ENCODE measurements at regions not wholly inside any gene's neighbourhood (a gene's known extent, or its start where the extent isn't known, plus 50 kb on each side); places are given as distances from the start of the nearest gene placed in this dataset.

DNA sequence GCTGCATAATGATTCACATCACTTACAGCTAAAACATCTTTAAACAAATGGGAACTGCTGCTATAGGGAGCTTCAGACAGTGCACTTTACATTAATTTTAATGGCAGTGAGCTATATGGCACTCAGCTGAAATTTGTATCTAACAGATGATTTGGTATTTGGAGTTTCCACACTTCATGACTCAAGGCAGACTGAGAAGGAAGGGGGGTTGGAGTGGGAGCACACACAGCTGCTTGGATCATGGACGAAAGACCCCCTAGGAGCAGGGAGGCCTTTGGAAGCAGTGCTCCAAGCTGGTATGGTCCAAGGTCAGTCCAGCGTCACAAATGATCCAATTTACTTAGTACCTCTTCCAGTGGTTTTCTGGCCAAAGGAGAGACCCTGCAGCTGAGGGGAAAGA lies 389.7 kb downstream of the FUT8 start:
- Histone ChIP-seq H3K9me3 (ENCODE audit: low read depth, low read length, poor library complexity, severe bottlenecking) (no peaks in the 10 kb centered on the region), H3K4me3 (ENCODE audit: low read depth, low read length, poor library complexity, severe bottlenecking) (no peak overlapping the region), H3K27ac (ENCODE audit: low read depth, low read length, poor library complexity, severe bottlenecking) (no peak overlapping the region), H3K27me3 (replicated peaks; ENCODE audit: insufficient read depth, low read depth, low read length, poor library complexity) (no peaks in the 10 kb centered on the region), H3K4me1 (ENCODE audit: insufficient read depth, low read length, poor library complexity, severe bottlenecking) (no peaks in the 10 kb centered on the region), H3K36me3 (ENCODE audit: insufficient read depth, low read length, poor library complexity, severe bottlenecking) (no peaks in the 10 kb centered on the region)
- no TSS peak for BruUV-seq (replicated peaks)
- no peak for TF ChIP-seq EZH2 (IDR thresholded peaks at IDR 0.05; ENCODE audit: borderline replicate concordance, low read depth, low read length, poor library complexity, severe bottlenecking)
- TF ChIP-seq, protein P1, sequence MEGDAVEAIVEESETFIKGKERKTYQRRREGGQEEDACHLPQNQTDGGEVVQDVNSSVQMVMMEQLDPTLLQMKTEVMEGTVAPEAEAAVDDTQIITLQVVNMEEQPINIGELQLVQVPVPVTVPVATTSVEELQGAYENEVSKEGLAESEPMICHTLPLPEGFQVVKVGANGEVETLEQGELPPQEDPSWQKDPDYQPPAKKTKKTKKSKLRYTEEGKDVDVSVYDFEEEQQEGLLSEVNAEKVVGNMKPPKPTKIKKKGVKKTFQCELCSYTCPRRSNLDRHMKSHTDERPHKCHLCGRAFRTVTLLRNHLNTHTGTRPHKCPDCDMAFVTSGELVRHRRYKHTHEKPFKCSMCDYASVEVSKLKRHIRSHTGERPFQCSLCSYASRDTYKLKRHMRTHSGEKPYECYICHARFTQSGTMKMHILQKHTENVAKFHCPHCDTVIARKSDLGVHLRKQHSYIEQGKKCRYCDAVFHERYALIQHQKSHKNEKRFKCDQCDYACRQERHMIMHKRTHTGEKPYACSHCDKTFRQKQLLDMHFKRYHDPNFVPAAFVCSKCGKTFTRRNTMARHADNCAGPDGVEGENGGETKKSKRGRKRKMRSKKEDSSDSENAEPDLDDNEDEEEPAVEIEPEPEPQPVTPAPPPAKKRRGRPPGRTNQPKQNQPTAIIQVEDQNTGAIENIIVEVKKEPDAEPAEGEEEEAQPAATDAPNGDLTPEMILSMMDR (conservative IDR thresholded peaks at IDR 0.05; ENCODE audit: low read depth, low read length), result no peak
- CTCF ChIA-PET, result no interaction called here
- intact Hi-C loops (cut with micrococcal nuclease; ENCODE audit: unreplicated experiment), result no loop called here
- no peak for DNase-seq (ENCODE audit: low spot score)
- POLR2A ChIA-PET (ENCODE audit: low non-redundant PET), result no interaction called here

DNA sequence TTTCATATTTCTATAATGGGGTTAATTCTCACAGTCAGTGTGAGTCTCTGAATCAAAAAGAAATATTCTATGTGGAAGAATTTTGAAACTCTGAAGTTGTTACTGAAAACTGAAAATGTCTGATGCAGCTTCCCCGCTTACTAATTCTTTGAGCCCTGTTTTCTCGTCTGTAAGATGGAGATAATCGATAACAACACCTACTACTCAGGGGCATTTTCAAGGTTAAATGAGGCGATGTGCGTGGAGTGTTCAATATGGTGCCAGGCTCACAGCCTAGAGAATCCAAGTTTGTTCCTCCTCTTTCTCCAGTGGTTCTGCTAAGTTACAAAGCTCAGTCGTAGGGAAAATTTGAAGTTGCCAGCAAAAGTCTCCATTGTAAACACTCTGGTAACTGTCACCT lies 391.4 kb downstream of the FUT8 start:
- Histone ChIP-seq H3K27me3 (replicated peaks; ENCODE audit: insufficient read depth, low read depth, low read length, poor library complexity) (no peaks in the 10 kb centered on the region), H3K4me3 (ENCODE audit: low read depth, low read length, poor library complexity, severe bottlenecking) (no peak overlapping the region), H3K36me3 (ENCODE audit: insufficient read depth, low read length, poor library complexity, severe bottlenecking) (no peaks in the 10 kb centered on the region), H3K4me1 (ENCODE audit: insufficient read depth, low read length, poor library complexity, severe bottlenecking) (no peaks in the 10 kb centered on the region), H3K9me3 (ENCODE audit: low read depth, low read length, poor library complexity, severe bottlenecking) (no peaks in the 10 kb centered on the region), H3K27ac (ENCODE audit: low read depth, low read length, poor library complexity, severe bottlenecking) (no peak overlapping the region)
- DNase-seq (ENCODE audit: low spot score), result no peak
- TF ChIP-seq, protein P1 (conservative IDR thresholded peaks at IDR 0.05; ENCODE audit: low read depth, low read length), result no peak
- TF ChIP-seq EZH2 (IDR thresholded peaks at IDR 0.05; ENCODE audit: borderline replicate concordance, low read depth, low read length, poor library complexity, severe bottlenecking), result no peak
- CTCF ChIA-PET, result no interaction called here
- POLR2A ChIA-PET (ENCODE audit: low non-redundant PET), result no interaction called here
- no TSS peak for BruUV-seq (replicated peaks)
- intact Hi-C loops (cut with micrococcal nuclease; ENCODE audit: unreplicated experiment), result no loop called here

DNA sequence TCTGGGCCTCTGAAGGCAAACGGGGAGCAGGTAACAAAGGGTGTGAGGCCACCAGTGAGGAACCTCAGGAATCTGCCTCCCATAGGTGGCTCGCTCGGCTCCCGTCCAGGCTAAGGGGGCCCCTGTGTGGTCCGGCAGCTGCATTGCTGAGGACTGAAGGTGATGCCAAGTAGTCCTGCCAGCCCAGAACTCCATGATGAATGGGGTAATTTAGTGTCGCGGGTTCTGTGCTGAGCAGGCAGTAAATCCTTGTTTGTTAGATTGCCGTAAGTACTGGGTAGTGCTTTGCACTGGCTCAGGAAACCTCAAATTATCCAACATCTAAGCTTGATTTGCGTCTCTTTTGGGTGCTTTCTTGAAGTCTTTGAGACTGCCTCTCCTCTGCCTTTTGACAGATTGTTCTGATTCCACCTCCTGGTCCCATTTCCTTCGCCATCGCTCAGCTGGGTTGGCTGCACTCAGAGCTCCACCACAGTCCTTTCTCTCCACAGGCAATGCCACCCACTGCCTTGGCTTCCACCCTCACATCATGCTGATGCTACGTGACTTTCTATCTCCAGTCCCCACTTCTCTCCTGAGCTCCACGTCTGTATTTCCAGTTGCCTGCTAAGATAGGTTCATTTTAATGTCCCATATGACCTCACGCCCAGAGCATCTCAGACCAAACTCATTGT lies 392.0 kb downstream of the FUT8 start:
- H3K4me1 ChIP-seq (ENCODE audit: insufficient read depth, low read length, poor library complexity, severe bottlenecking), result no peaks in the 10 kb centered on the region
- no TSS peak for BruUV-seq (replicated peaks)
- H3K9me3 ChIP-seq (ENCODE audit: low read depth, low read length, poor library complexity, severe bottlenecking), result no peaks in the 10 kb centered on the region
- intact Hi-C loops (cut with micrococcal nuclease; ENCODE audit: unreplicated experiment), result no loop called here
- ChIA-PET POLR2A (ENCODE audit: low non-redundant PET) (no interaction called here), CTCF (interaction anchor here (0.5 kb wide), 1 partner anchor 19 kb away, joined by 3 read pairs; no protein-coding TSS in a partner anchor)
- H3K27me3 ChIP-seq (replicated peaks; ENCODE audit: insufficient read depth, low read depth, low read length, poor library complexity), result no peaks in the 10 kb centered on the region
- H3K4me3 ChIP-seq (ENCODE audit: low read depth, low read length, poor library complexity, severe bottlenecking), result no peak overlapping the region
- TF ChIP-seq, protein P1 (conservative IDR thresholded peaks at IDR 0.05; ENCODE audit: low read depth, low read length), result no peak
- no peak for TF ChIP-seq EZH2 (IDR thresholded peaks at IDR 0.05; ENCODE audit: borderline replicate concordance, low read depth, low read length, poor library complexity, severe bottlenecking)
- no peak overlapping the region for H3K27ac ChIP-seq (ENCODE audit: low read depth, low read length, poor library complexity, severe bottlenecking)
- DNase-seq (ENCODE audit: low spot score), result no peak
- no peaks in the 10 kb centered on the region for H3K36me3 ChIP-seq (ENCODE audit: insufficient read depth, low read length, poor library complexity, severe bottlenecking)
